ENCODE measurements at regions not wholly inside any gene's neighbourhood (a gene's known extent, or its start where the extent isn't known, plus 50 kb on each side); places are given as distances from the start of the nearest gene placed in this dataset.
"Not testable (repeated sequence)": the region's sequence is repeated elsewhere in the genome, so short reads cannot be mapped to it uniquely, and the experiment has no call there.

DNA sequence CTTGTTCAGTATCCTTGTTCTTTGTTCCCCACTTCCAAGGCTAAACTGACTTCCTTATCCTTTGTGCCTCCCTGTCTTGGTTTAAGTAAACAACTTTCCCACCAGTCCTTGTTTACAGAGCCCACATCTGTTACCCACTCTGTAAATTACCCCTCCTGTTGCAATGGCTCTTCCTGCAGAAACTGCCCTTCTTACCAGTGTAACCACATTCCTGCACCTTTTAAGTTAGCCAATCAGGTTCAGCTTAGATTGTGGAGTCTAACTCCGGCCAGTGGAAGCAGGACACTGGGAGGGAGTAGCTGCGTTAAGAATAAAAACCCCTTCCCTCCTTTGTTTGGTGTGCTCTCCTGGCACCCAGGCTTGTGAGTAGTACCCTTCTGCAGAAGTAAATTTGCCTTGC, 360.9 kb downstream of the PRDM5 start:
- H3K4me3 ChIP-seq (ENCODE audit: low read depth, low read length) = no peak overlapping the region
- no peak for TF ChIP-seq CTCF (IDR thresholded peaks at IDR 0.05; ENCODE audit: insufficient read depth, low read length, poor library complexity, severe bottlenecking)
- DNase-seq (ENCODE audit: low read depth) = no peak
- no peaks in the 10 kb centered on the region for H3K36me3 ChIP-seq (ENCODE audit: control insufficient read depth, insufficient read depth, low read length)
- no peaks in the 10 kb centered on the region for H3K27me3 ChIP-seq (ENCODE audit: control insufficient read depth, insufficient read depth, low read length)

- Histone ChIP-seq H3K36me3 (ENCODE audit: control insufficient read depth, insufficient read depth, low read length) (no peaks in the 10 kb centered on the region), H3K4me3 (ENCODE audit: low read depth, low read length) (no peak overlapping the region), H3K27me3 (ENCODE audit: control insufficient read depth, insufficient read depth, low read length) (no peaks in the 10 kb centered on the region)
- TF ChIP-seq CTCF (IDR thresholded peaks at IDR 0.05; ENCODE audit: insufficient read depth, low read length, poor library complexity, severe bottlenecking) = no peak
- DNase-seq (ENCODE audit: low read depth) = no peak
Measured at GRCh38 chr4:120557372-120557771, 365.2 kb downstream of the PRDM5 start.

DNA sequence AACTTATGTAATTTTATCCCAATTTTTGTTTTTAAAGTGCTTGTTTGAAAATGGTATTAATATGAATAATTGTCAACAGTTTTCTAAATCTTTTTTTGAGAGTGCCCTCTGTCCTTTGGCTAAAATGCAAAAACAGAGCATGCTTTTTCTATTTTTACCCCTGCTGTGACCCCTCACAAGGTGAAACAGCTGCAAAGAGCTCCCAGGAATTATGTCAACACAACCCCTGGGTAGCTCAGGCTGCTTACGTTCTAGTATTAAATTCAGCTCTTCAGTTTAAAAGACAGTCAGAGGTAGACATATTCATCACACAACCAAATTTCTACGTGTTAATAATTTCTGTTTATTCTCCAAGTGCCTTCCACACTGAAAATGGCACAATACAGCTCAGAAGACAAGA, 367.5 kb downstream of the PRDM5 start:
- no peak overlapping the region for H3K4me3 ChIP-seq (ENCODE audit: low read depth, low read length)
- TF ChIP-seq CTCF (IDR thresholded peaks at IDR 0.05; ENCODE audit: insufficient read depth, low read length, poor library complexity, severe bottlenecking) = no peak
- H3K36me3 ChIP-seq (ENCODE audit: control insufficient read depth, insufficient read depth, low read length) = no peaks in the 10 kb centered on the region
- H3K27me3 ChIP-seq (ENCODE audit: control insufficient read depth, insufficient read depth, low read length) = no peaks in the 10 kb centered on the region
- DNase-seq (ENCODE audit: low read depth) = no peak

DNA sequence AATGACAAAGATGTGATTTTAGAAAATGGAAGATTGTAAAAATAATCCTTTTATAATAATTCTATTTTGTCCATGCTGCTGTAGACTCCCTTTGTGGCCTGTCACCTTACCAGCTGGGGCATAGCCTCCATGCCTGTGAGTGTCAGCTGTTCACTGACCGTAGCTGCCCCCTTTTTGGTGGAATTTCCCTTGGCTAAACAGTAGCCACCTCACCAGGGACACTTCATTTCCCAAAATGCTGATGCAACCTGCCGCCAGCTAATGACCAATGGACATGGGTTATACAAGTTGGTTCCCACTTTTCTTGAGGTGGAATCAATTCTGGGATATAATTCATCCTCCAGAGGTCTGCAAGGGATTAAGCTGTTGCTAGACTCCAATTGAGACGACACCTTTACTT, 368.4 kb downstream of the PRDM5 start:
- Histone ChIP-seq H3K36me3 (ENCODE audit: control insufficient read depth, insufficient read depth, low read length) (no peaks in the 10 kb centered on the region), H3K27me3 (ENCODE audit: control insufficient read depth, insufficient read depth, low read length) (no peaks in the 10 kb centered on the region), H3K4me3 (ENCODE audit: low read depth, low read length) (no peak overlapping the region)
- TF ChIP-seq CTCF (IDR thresholded peaks at IDR 0.05; ENCODE audit: insufficient read depth, low read length, poor library complexity, severe bottlenecking) = no peak
- DNase-seq (ENCODE audit: low read depth) = no peak

- not testable (repeated sequence) for H3K36me3 ChIP-seq (ENCODE audit: control insufficient read depth, insufficient read depth, low read length); H3K27me3 ChIP-seq (ENCODE audit: control insufficient read depth, insufficient read depth, low read length); DNase-seq (ENCODE audit: low read depth); H3K4me3 ChIP-seq (ENCODE audit: low read depth, low read length)
Measured at GRCh38 chr4:120550624-120551220, 371.8 kb downstream of the PRDM5 start.

GRCh38 chr4:120549011-120549570, 373.4 kb downstream of the PRDM5 start:
- no peak for DNase-seq (ENCODE audit: low read depth)
- Histone ChIP-seq H3K27me3 (ENCODE audit: control insufficient read depth, insufficient read depth, low read length) (no peaks in the 10 kb centered on the region), H3K36me3 (ENCODE audit: control insufficient read depth, insufficient read depth, low read length) (no peaks in the 10 kb centered on the region), H3K4me3 (ENCODE audit: low read depth, low read length) (no peak overlapping the region)
- no peak for TF ChIP-seq CTCF (IDR thresholded peaks at IDR 0.05; ENCODE audit: insufficient read depth, low read length, poor library complexity, severe bottlenecking)

All from kidney epithelial cell (primary cell).